Memory B cell (primary cell): ENCODE measurements at regions not wholly inside any gene's neighbourhood (a gene's known extent, or its start where the extent isn't known, plus 50 kb on each side); places are given as distances from the start of the nearest gene placed in this dataset.

Experiments
- ATAC-seq: fragments of 150-1000 bp; cut with Tn5 transposase; 2 replicates; pipeline ENCODE4 v1.10.0; 2021; ENCODE audit warnings: low read depth, mild to moderate bottlenecking, moderate library complexity
- DNase-seq, 2 donors: peaks; one replicate each; pipeline ENCODE4 v3.0.0; 2022; ENCODE audit warnings: low spot score in 2 of 2
- H3K27ac Mint-ChIP-seq: one replicate; pipeline ENCODE4 v1.8.0; 2022; ENCODE audit warnings: mild to moderate bottlenecking, moderate library complexity, mixed read lengths
- H3K27me3 Mint-ChIP-seq: one replicate; pipeline ENCODE4 v1.8.0; 2022; ENCODE audit warnings: mixed read lengths
- H3K36me3 Mint-ChIP-seq: one replicate; pipeline ENCODE4 v1.8.0; 2022; ENCODE audit warnings: mild to moderate bottlenecking, mixed read lengths
- H3K4me1 Mint-ChIP-seq: one replicate; pipeline ENCODE4 v1.8.0; 2022; ENCODE audit warnings: mixed read lengths
- H3K4me3 Mint-ChIP-seq: one replicate; pipeline ENCODE4 v1.8.0; 2022; ENCODE audit warnings: mild to moderate bottlenecking, moderate library complexity, mixed read lengths
- H3K9me3 Mint-ChIP-seq: one replicate; pipeline ENCODE4 v1.8.0; 2022; ENCODE audit warnings: mixed read lengths

- DNase-seq: no peak
- Mint-ChIP-seq H3K36me3 (peaks cover 10% of the 10 kb centered on the region), H3K4me1 (peaks cover 11% of the 10 kb centered on the region), H3K9me3 (no peaks in the 10 kb centered on the region), H3K27me3 (no peaks in the 10 kb centered on the region), H3K4me3 (no peak overlapping the region), H3K27ac (no peak overlapping the region)
- ATAC-seq: no peak
These were observed 74.1 kb upstream of the ANK3 start for GRCh38 chr10:60463746-60464145.

GRCh38 chr10:60461688-60462087 lies 72.0 kb upstream of the ANK3 start:
- Mint-ChIP-seq H3K4me1 (peaks cover 11% of the 10 kb centered on the region), H3K36me3 (peaks cover 10% of the 10 kb centered on the region), H3K27me3 (no peaks in the 10 kb centered on the region), H3K4me3 (no peak overlapping the region), H3K9me3 (no peaks in the 10 kb centered on the region), H3K27ac (no peak overlapping the region)
- DNase-seq (peak in 1 of 2 donors; percentile 14), ATAC-seq (peak; percentile 93)

DNA sequence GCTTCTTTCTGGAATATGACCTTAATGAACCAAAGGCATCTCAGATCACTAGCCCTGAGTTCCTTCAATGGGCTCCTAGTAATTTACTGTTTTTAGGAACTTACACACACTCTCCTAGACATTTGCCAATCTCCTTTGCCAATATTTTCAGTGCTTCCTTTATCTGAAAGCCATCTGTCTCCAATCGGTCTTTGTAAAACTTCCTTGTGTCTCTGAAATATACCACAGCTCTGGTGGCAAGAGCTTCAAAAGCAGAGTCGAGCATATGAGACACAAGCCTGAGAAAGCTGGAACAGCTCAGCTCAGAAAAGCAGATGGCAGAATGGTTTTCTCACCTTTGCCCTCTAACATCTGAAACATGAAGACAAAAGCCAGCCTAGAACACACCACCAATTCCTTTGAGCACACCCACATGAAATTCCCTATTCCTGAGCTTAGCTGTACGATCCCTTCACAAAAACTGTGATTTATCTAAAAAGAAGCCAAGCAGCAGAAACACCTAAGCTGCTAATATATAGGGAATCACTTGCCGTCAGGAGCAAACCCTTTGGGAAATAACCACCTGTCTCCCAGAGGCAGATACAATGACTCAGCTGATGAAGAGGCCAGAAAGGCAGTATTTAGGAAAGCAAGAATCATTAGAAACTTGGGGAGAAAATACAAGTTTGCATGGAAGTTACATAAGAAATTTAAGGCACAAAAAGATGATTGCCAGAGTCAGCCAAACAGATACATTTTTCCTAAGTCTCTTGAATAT lies 70.2 kb upstream of the ANK3 start:
- Mint-ChIP-seq H3K36me3 (peaks cover 3% of the 10 kb centered on the region), H3K9me3 (no peaks in the 10 kb centered on the region), H3K4me3 (no peak overlapping the region), H3K27ac (no peak overlapping the region), H3K27me3 (no peaks in the 10 kb centered on the region), H3K4me1 (peaks cover 11% of the 10 kb centered on the region)
- ATAC-seq: no peak
- DNase-seq: no peak

GRCh38 chr10:60456053-60456452 lies 66.4 kb upstream of the ANK3 start:
- Mint-ChIP-seq H3K27me3 (no peaks in the 10 kb centered on the region), H3K36me3 (peaks cover 3% of the 10 kb centered on the region), H3K9me3 (no peaks in the 10 kb centered on the region), H3K4me1 (peaks cover 15% of the 10 kb centered on the region), H3K27ac (no peak overlapping the region), H3K4me3 (no peak overlapping the region)
- ATAC-seq (no peak), DNase-seq (no peak)

DNA sequence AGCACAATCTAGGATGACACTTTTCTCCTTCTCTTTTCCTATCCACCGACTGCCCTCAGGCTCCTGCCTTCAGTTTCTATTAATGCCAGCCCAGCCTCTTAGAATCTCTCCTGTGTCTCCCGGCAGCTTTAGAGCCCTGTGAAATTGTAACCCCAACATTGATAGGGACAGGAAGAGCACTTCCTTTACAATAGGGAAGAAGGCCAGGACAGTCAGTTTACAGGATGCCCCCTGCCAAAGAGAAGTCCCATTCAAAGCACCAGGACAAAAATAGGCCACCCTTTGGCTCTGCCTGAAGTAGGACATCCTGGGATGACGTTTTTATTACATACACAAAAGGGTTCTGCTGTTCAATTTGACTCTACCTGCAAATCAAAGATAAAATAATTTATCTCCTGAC lies 64.7 kb upstream of the ANK3 start:
- H3K27ac Mint-ChIP-seq: no peak overlapping the region
- H3K9me3 Mint-ChIP-seq: no peaks in the 10 kb centered on the region
- DNase-seq: no peak
- H3K36me3 Mint-ChIP-seq: peaks cover 3% of the 10 kb centered on the region
- H3K27me3 Mint-ChIP-seq: no peaks in the 10 kb centered on the region
- H3K4me1 Mint-ChIP-seq: peaks cover 15% of the 10 kb centered on the region
- no peak overlapping the region for H3K4me3 Mint-ChIP-seq
- ATAC-seq: no peak

GRCh38 chr10:60453036-60453435 lies 63.4 kb upstream of the ANK3 start:
- H3K4me3 Mint-ChIP-seq: no peak overlapping the region
- peaks cover 2% of the 10 kb centered on the region for H3K36me3 Mint-ChIP-seq
- no peaks in the 10 kb centered on the region for H3K9me3 Mint-ChIP-seq
- no peak overlapping the region for H3K27ac Mint-ChIP-seq
- peaks cover 15% of the 10 kb centered on the region for H3K4me1 Mint-ChIP-seq
- ATAC-seq: no peak
- no peak for DNase-seq
- H3K27me3 Mint-ChIP-seq: no peaks in the 10 kb centered on the region

DNA sequence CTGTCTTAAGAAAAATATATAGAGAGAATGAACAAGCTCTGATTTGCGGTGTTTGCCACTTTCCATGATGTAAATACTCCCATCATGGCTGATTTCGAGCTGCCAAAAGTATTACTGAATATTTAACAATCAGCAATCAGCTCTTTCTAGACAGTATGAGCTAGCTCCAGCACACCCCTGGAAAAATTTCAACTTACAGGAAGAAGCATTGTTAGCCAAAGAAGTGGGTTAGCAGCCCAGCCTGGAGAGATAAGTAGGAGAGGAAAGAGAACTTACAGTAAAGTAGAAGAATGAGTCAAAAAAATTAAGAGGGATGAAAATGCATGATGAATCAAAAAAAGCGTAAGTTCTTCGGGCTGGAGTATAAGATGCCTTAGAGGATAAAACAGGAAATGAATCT lies 60.6 kb upstream of the ANK3 start:
- H3K4me1 Mint-ChIP-seq: peaks cover 23% of the 10 kb centered on the region
- H3K9me3 Mint-ChIP-seq: no peaks in the 10 kb centered on the region
- H3K27me3 Mint-ChIP-seq: no peaks in the 10 kb centered on the region
- H3K36me3 Mint-ChIP-seq: peaks cover 2% of the 10 kb centered on the region
- DNase-seq (no peak), ATAC-seq (no peak)
- H3K27ac Mint-ChIP-seq: no peak overlapping the region
- H3K4me3 Mint-ChIP-seq: no peak overlapping the region

- H3K27ac Mint-ChIP-seq: no peak overlapping the region
- no peaks in the 10 kb centered on the region for H3K27me3 Mint-ChIP-seq
- no peak overlapping the region for H3K4me3 Mint-ChIP-seq
- H3K9me3 Mint-ChIP-seq: no peaks in the 10 kb centered on the region
- ATAC-seq (no peak), DNase-seq (no peak)
- no peaks in the 10 kb centered on the region for H3K36me3 Mint-ChIP-seq
- H3K4me1 Mint-ChIP-seq: peaks cover 14% of the 10 kb centered on the region
These were observed 58.6 kb upstream of the ANK3 start for GRCh38 chr10:60448246-60448645.

- Mint-ChIP-seq H3K36me3 (no peaks in the 10 kb centered on the region), H3K27me3 (no peaks in the 10 kb centered on the region), H3K27ac (peak overlapping the region; percentile 39), H3K4me3 (no peak overlapping the region), H3K9me3 (no peaks in the 10 kb centered on the region), H3K4me1 (peaks cover 8% of the 10 kb centered on the region)
- ATAC-seq: no peak
- no peak for DNase-seq
These were observed 57.2 kb upstream of the ANK3 start for GRCh38 chr10:60446851-60447250.

DNA sequence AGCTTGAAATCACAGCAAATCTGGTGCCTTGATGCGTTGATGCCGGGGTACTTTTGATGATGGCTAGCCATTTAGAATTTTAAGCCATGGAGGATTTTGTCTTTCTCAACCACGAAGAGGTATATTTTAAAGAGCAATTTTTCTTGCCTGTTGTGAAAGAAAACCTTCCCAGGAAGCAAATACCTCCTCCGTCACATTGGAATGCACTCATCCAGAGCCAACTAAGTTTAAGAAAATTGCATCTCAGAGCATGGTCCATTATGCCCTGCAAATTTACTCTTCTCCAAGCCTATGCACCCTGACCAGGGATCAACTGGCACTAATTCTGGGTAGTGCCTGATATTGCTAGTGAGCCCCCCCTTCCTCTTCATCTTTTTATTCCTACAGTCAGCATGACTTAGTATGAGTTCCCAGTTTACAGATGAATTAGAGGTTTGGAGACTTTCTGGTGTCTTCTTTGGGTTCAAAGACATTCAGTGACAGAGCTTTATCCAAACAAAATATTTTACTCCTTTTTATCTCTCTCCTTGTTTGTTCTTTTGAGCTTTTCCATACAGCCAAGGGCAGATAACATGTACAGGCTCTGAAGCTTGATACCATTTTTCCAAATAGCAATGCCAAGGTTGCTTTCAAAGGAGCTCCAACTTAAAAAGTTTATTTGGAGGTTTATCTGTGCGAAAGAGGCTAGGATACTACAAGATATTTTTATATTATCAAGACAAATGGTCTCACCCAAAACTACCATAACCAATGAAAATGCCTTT lies 56.6 kb upstream of the ANK3 start:
- Mint-ChIP-seq H3K4me1 (peaks cover 8% of the 10 kb centered on the region), H3K4me3 (no peak overlapping the region), H3K36me3 (no peaks in the 10 kb centered on the region), H3K9me3 (no peaks in the 10 kb centered on the region), H3K27me3 (no peaks in the 10 kb centered on the region), H3K27ac (no peak overlapping the region)
- DNase-seq: no peak
- ATAC-seq: no peak

GRCh38 chr10:60444494-60445064 lies 54.9 kb upstream of the ANK3 start:
- Mint-ChIP-seq H3K4me3 (no peak overlapping the region), H3K36me3 (peaks cover 4% of the 10 kb centered on the region), H3K27me3 (no peaks in the 10 kb centered on the region), H3K4me1 (peaks cover 8% of the 10 kb centered on the region), H3K27ac (no peak overlapping the region), H3K9me3 (no peaks in the 10 kb centered on the region)
- ATAC-seq: no peak
- DNase-seq: no peak

DNA sequence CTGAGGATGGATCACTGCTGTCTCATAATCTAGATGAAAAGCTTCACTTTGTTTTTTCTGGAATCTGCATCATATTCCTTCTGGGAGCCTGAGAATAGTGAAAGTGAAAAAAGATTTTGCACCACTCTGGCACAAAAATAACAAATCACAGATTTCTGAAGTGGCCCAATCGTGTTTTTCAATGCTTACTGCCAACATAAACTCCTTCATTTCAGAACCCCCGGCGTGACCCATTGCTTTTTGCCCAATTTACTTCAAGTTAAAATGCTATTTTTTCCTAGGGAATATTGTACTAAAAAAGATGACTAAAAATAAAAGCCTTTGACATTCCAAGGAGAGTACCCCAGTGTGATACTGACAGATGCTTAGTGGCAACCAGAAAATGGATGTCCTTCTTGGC lies 53.7 kb upstream of the ANK3 start:
- no peak overlapping the region for H3K27ac Mint-ChIP-seq
- no peak for DNase-seq
- ATAC-seq: no peak

GRCh38 chr10:60441515-60441914 lies 51.8 kb upstream of the ANK3 start:
- Mint-ChIP-seq H3K27ac (no peak overlapping the region), H3K27me3 (no peaks in the 10 kb centered on the region), H3K36me3 (peaks cover 4% of the 10 kb centered on the region), H3K9me3 (no peaks in the 10 kb centered on the region), H3K4me3 (no peak overlapping the region), H3K4me1 (no peaks in the 10 kb centered on the region)
- ATAC-seq: no peak
- DNase-seq: no peak

More for the DNA sequence above, 53.7 kb upstream of the ANK3 start:
- Mint-ChIP-seq H3K27me3 (no peaks in the 10 kb centered on the region), H3K4me3 (no peak overlapping the region), H3K4me1 (peaks cover 8% of the 10 kb centered on the region), H3K9me3 (no peaks in the 10 kb centered on the region), H3K36me3 (peaks cover 4% of the 10 kb centered on the region)

DNA sequence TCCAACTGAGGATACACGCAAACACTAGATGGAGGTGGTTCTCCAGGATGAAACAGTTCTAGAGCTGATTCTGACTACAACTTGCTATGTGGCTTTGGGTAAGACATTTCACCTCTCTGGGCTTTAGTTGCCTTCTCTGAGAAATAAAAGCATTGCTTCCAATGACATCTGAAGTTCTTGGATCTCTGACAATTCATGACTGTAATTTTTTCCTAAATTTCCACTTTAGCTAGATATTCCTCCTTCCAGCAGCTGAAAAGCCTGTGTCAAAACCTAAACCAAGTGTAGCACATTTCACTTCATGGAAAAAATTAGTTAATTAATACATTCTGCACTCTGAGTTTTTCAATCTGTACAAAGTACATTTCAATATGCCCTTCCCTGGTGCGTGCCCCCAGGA lies 50.0 kb upstream of the ANK3 start:
- no peaks in the 10 kb centered on the region for H3K4me1 Mint-ChIP-seq
- no peaks in the 10 kb centered on the region for H3K27me3 Mint-ChIP-seq
- ATAC-seq: no peak
- DNase-seq: no peak
- no peak overlapping the region for H3K27ac Mint-ChIP-seq
- peaks cover 4% of the 10 kb centered on the region for H3K36me3 Mint-ChIP-seq
- no peaks in the 10 kb centered on the region for H3K9me3 Mint-ChIP-seq
- H3K4me3 Mint-ChIP-seq: no peak overlapping the region
